ENCODE measurements at regions not wholly inside any gene's neighbourhood (a gene's known extent, or its start where the extent isn't known, plus 50 kb on each side); places are given as distances from the start of the nearest gene placed in this dataset.

DNA sequence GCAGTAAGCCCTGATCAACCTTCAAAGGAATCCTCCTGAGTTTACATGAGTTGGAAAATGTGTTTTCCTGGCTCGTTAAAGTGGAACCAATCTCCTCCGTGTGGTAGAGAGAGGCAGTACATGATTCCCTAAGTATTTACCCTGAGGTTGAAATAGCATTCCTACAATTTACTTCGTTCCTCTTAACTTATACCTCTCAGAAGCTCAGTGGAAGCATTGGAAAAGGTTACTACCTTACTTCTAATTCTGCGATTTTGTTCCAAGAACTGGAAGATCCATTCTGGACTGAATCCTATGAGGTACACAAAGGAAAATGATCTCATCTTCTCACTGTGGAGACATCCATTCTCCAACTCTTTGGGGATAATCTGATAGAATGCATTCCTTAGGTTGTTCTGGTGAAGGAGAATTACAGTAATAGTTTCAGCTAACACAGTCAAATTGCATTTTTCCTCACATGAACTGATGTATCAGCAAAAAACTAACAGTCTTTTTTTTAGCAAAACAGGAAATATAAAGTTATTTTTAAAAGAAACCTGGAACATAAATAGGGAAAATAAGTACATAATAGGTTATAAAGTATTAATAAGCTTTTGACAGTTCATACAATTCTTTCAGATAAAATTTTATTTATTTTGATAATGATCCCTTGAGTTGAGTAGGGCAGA, 475.6 kb downstream of the PDZRN4 start:
- no peak for TF ChIP-seq ZNF114 (tag by site-specific recombination; IDR thresholded peaks at IDR 0.05)
- peak; percentile 47 for TF ChIP-seq ZNF654 (tag by site-specific recombination; IDR thresholded peaks at IDR 0.05; ENCODE audit: low read depth)
- no peak for TF ChIP-seq KLF1 (tag by site-specific recombination; IDR thresholded peaks at IDR 0.05)
- ChIA-PET POLR2A (no interaction called here), CTCF (interaction anchor here (0.6 to 2.0 kb wide), 11 partner anchors 15 to 502 kb away, joined by 3 to 20 read pairs (median 3); no protein-coding TSS in a partner anchor)
- Histone ChIP-seq H3K4me1 (ENCODE audit: control insufficient read depth, insufficient read depth, low read length) (no peaks in the 10 kb centered on the region), H3K9me3 (ENCODE audit: control insufficient read depth, insufficient read depth, low read depth, low read length) (no peaks in the 10 kb centered on the region), H3K4me3 (ENCODE audit: low read depth, low read length) (no peak overlapping the region), H3K27ac (ENCODE audit: extremely low read depth, low read depth, low read length) (no peak overlapping the region), H3K36me3 (ENCODE audit: control insufficient read depth in 2 of 2, insufficient read depth in 1 of 2, low read length in 2 of 2) (no peaks in the 10 kb centered on the region)

DNA sequence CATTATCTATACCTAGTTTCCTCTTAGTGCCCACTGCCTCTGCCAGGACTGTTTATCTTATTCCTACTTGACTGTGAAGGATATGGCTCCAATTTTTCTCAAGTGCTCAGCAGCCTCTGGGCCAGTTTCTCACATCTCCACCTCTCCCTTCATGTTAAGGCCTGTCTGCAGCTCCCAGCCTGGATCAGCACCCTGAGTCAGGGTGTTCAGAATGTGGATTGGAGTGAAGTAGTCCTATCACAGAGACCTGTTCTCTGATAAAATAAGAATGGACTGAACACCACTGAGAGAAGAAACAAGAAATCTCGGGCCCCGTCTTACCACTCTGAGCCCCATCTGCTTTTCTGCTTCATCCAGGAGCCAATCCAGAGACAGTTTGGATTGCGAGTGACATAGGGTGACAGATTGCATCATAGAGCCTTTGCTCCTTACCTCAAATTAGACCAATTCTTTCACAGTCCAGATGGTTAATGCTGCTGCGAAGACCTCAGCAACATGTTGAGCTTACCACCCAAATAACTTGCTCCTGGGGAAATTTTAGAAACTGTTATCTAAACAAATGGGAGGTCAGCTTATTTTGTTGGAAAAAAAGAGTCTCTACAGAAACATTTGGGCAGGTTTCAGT, 473.1 kb downstream of the PDZRN4 start:
- ChIA-PET POLR2A (no interaction called here), CTCF (interaction anchor here (1.3 to 1.4 kb wide), 3 partner anchors 11 to 385 kb away, joined by 3 to 4 read pairs (median 4); no protein-coding TSS in a partner anchor)
- TF ChIP-seq ZNF624 (tag by site-specific recombination; IDR thresholded peaks at IDR 0.05) (no peak), ZFP41 (tag by site-specific recombination; IDR thresholded peaks at IDR 0.05; ENCODE audit: borderline replicate concordance) (no peak), ZNF394 (tag by site-specific recombination; IDR thresholded peaks at IDR 0.05; ENCODE audit: borderline replicate concordance) (no peak), GFI1B (tag by site-specific recombination; IDR thresholded peaks at IDR 0.05) (no peak), EGR2 (tag by site-specific recombination; IDR thresholded peaks at IDR 0.05; ENCODE audit: low read depth) (no peak), ZNF791 (tag by site-specific recombination; IDR thresholded peaks at IDR 0.05) (no peak), KLF7 (tag by site-specific recombination; IDR thresholded peaks at IDR 0.05; ENCODE audit: borderline replicate concordance) (no peak), ZBTB8A (tag by site-specific recombination; IDR thresholded peaks at IDR 0.05) (no peak), ZNF571 (tag by site-specific recombination; IDR thresholded peaks at IDR 0.05) (no peak), ZNF664 (tag by site-specific recombination; IDR thresholded peaks at IDR 0.05) (no peak), HIC1 (tag by site-specific recombination; IDR thresholded peaks at IDR 0.05) (no peak), ZNF121 (tag by site-specific recombination; IDR thresholded peaks at IDR 0.05) (no peak), ZNF792 (tag by site-specific recombination; IDR thresholded peaks at IDR 0.05) (no peak)
- TF ChIP-seq, protein P1, sequence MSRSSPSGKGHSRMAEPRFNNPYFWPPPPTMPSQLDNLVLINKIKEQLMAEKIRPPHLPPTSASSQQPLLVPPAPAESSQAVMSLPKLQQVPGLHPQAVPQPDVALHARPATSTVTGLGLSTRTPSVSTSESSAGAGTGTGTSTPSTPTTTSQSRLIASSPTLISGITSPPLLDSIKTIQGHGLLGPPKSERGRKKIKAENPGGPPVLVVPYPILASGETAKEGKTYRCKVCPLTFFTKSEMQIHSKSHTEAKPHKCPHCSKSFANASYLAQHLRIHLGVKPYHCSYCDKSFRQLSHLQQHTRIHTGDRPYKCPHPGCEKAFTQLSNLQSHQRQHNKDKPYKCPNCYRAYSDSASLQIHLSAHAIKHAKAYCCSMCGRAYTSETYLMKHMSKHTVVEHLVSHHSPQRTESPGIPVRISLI (tag by site-specific recombination; IDR thresholded peaks at IDR 0.05) = no peak
- Histone ChIP-seq H3K27ac (ENCODE audit: extremely low read depth, low read depth, low read length) (no peak overlapping the region), H3K4me1 (ENCODE audit: control insufficient read depth, insufficient read depth, low read length) (no peaks in the 10 kb centered on the region), H3K4me3 (ENCODE audit: low read depth, low read length) (no peak overlapping the region), H3K9me3 (ENCODE audit: control insufficient read depth, insufficient read depth, low read depth, low read length) (no peaks in the 10 kb centered on the region), H3K36me3 (ENCODE audit: control insufficient read depth in 2 of 2, insufficient read depth in 1 of 2, low read length in 2 of 2) (no peaks in the 10 kb centered on the region)

GRCh38 chr12:41656454-41656853, 468.3 kb downstream of the PDZRN4 start:
- Histone ChIP-seq H3K27ac (ENCODE audit: extremely low read depth, low read depth, low read length) (no peak overlapping the region), H3K36me3 (ENCODE audit: control insufficient read depth in 2 of 2, insufficient read depth in 1 of 2, low read length in 2 of 2) (no peaks in the 10 kb centered on the region), H3K4me1 (ENCODE audit: control insufficient read depth, insufficient read depth, low read length) (no peaks in the 10 kb centered on the region), H3K4me3 (ENCODE audit: low read depth, low read length) (no peak overlapping the region), H3K9me3 (ENCODE audit: control insufficient read depth, insufficient read depth, low read depth, low read length) (no peaks in the 10 kb centered on the region)
- CTCF ChIA-PET = no interaction called here
- no peak for TF ChIP-seq ZNF223 (tag by site-specific recombination; IDR thresholded peaks at IDR 0.05)
- TF ChIP-seq ZNF24 (tag by site-specific recombination; IDR thresholded peaks at IDR 0.05) = no peak
- no peak for TF ChIP-seq HOXA7 (CRISPR knock-in tag; IDR thresholded peaks at IDR 0.05; ENCODE audit: borderline replicate concordance)
- no peak for TF ChIP-seq ZNF585B (tag by site-specific recombination; IDR thresholded peaks at IDR 0.05)
- no peak for TF ChIP-seq ZNF629 (tag by site-specific recombination; IDR thresholded peaks at IDR 0.05)
- TF ChIP-seq GLIS2 (tag by site-specific recombination; IDR thresholded peaks at IDR 0.05) = no peak
- POLR2A ChIA-PET = no interaction called here

Data from HEK293 (cell line).